KOPT-K1 (cell line): ENCODE measurements at regions not wholly inside any gene's neighbourhood (a gene's known extent, or its start where the extent isn't known, plus 50 kb on each side); places are given as distances from the start of the nearest gene placed in this dataset.

Source experiments
- H3K27ac ChIP-seq: fragments of 200-600 bp; sonication (generic); 2 replicates; pipeline ENCODE4 v1.5.1; 2016; ENCODE audit warnings: antibody characterized with exemption, mild to moderate bottlenecking, low read depth, low read length; ENCODE audit not compliant: poor library complexity, severe bottlenecking
- H3K36me3 ChIP-seq: fragments of 200-600 bp; sonication (generic); 2 replicates; pipeline ENCODE4 v1.5.1; 2017; ENCODE audit warnings: antibody characterized with exemption, mild to moderate bottlenecking, low read length, moderate library complexity; ENCODE audit not compliant: insufficient read depth
- H3K9me3 ChIP-seq: fragments of 200-600 bp; sonication (generic); 2 replicates; pipeline ENCODE4 v1.5.1; 2017; ENCODE audit warnings: antibody characterized with exemption, low read length, mild to moderate bottlenecking; ENCODE audit not compliant: insufficient read depth, poor library complexity, severe bottlenecking

GRCh38 chr2:140178234-140178633 lies 1398.0 kb upstream of the NXPH2 start:
- H3K9me3 ChIP-seq, result no peaks in the 10 kb centered on the region
- no peak overlapping the region for H3K27ac ChIP-seq
- H3K36me3 ChIP-seq, result no peaks in the 10 kb centered on the region

DNA sequence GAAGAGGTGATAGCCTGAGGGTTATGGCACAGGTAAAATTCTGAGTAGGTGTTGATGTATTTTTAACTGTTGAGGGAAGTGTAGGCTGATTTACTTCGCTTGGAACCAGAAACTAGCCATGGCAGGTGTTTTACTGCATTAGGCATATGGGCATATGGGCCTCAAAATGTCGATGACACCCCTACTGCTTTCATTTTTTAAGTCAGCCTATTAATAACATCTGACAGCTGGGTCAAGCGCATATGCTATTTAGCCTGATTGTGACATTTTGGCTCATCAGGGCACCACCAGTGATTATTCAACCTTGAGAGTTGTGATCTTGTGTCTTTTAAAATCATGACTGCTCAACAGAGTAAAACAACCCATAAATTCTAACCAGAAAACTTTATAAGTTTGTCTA lies 1396.9 kb upstream of the NXPH2 start:
- Histone ChIP-seq H3K9me3 (no peaks in the 10 kb centered on the region), H3K36me3 (no peaks in the 10 kb centered on the region), H3K27ac (no peak overlapping the region)

- Histone ChIP-seq H3K9me3 (peaks cover 7% of the 10 kb centered on the region), H3K27ac (no peak overlapping the region), H3K36me3 (no peaks in the 10 kb centered on the region)
Measured at GRCh38 chr2:140173790-140174189, 1393.6 kb upstream of the NXPH2 start.

DNA sequence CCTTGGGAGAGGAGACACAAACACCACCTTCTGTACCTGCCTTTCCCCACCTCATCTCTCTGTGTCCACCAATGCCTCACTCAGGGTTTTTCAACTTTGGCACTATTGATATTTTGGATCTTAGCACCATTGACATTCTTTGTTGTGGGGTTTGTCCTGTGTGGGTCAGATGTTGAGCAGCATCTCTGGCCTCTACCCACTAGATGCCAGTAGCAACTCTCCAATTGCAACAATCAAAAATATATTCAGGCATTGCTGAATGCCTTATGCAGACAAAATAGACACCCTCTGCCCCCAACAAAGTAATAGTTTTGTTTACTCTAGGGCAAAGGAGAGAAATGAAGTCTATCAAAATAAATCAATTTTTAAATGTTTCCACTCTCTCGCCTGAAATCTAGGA lies 1384.3 kb upstream of the NXPH2 start:
- H3K27ac ChIP-seq, result no peak overlapping the region

GRCh38 chr2:140158259-140158658 lies 1378.1 kb upstream of the NXPH2 start:
- H3K9me3 ChIP-seq, result no peaks in the 10 kb centered on the region
- H3K27ac ChIP-seq, result no peak overlapping the region
- no peaks in the 10 kb centered on the region for H3K36me3 ChIP-seq

More for the DNA sequence above, 1384.3 kb upstream of the NXPH2 start:
- Histone ChIP-seq H3K36me3 (no peaks in the 10 kb centered on the region), H3K9me3 (no peaks in the 10 kb centered on the region)

DNA sequence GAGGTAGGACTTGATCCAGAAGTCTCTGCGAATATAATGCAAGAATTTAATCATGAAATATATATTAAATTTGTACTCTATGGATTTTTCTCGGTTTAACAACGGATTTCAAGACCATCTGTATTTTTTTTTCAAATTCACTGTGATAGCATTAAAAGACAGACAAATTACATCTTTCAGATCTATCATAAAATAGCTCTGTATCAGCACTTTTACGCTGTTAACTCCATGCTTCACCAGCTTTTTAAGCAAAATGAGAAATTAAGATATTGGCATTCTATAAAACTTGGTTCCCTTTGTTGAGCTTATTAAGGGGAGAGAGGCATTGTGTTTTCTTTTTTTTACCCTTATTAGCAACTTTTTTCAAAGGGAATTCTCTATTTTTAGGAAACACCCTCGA lies 1377.6 kb upstream of the NXPH2 start:
- Histone ChIP-seq H3K27ac (no peak overlapping the region), H3K36me3 (no peaks in the 10 kb centered on the region), H3K9me3 (no peaks in the 10 kb centered on the region)

DNA sequence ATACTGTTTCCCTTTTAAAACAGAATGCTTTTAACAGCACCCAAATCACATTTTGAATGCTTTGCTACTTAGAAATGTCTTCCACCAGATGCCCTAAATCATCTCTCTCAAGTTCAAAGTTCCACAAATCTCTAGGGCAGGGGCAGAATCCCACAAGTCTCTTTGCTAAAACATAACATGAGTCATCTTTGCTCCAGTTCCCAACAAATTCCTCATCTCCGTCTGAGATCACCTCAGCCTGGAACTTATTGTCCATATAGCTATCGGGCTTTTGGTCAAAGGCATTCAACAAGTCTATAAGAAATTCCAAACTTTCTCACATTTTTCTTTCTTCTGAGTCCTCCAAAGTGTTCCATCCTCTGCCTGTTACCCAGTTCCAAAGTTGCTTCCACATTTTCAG lies 1374.5 kb upstream of the NXPH2 start:
- H3K27ac ChIP-seq, result no peak overlapping the region
- no peaks in the 10 kb centered on the region for H3K9me3 ChIP-seq
- no peaks in the 10 kb centered on the region for H3K36me3 ChIP-seq

DNA sequence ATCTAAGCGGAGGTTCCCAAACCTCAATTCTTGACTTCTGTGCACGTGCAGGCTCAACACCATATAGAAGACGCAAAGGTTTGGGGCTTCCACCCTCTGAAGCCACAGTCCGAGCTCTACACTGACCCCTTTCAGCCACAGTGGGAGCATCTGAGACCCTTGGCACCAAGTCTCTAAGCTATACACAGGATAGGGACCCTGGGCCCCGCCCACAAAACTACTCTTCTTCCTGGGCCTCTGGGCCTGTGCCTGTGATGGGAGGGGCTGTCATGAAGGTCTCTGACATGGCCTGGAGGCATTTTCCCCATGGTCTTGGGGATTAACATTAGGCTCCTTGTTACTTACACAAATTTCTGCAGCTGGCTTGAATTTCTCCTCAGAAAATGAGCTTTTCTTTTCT lies 1374.1 kb upstream of the NXPH2 start:
- H3K27ac ChIP-seq, result no peak overlapping the region
- H3K36me3 ChIP-seq, result no peaks in the 10 kb centered on the region

GRCh38 chr2:140144611-140145010 lies 1364.4 kb upstream of the NXPH2 start:
- H3K9me3 ChIP-seq, result no peaks in the 10 kb centered on the region
- no peak overlapping the region for H3K27ac ChIP-seq

More for the DNA sequence above, 1374.1 kb upstream of the NXPH2 start:
- no peaks in the 10 kb centered on the region for H3K9me3 ChIP-seq

GRCh38 chr2:140138736-140139135 lies 1358.5 kb upstream of the NXPH2 start:
- Histone ChIP-seq H3K27ac (no peak overlapping the region), H3K36me3 (no peaks in the 10 kb centered on the region), H3K9me3 (no peaks in the 10 kb centered on the region)

More at GRCh38 chr2:140144611-140145010, 1364.4 kb upstream of the NXPH2 start:
- H3K36me3 ChIP-seq, result no peaks in the 10 kb centered on the region

DNA sequence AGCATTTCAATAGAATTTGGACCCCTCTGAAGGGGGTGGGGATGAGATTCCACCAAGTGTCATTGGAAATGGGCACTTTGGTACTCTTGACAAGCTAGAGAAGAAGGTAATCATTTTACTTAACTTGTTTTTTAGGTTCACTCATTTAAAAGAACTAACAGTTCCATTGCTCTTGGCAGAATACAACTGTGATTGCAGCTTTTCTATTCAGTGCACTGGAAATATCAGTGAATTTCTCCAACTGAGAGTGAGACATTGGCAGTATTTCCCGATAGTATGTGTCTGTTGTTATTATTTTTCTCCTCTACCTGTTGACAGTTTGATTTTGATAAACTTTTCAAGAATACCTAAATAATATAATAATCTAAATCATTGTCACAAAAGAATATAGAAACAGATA lies 1356.7 kb upstream of the NXPH2 start:
- Histone ChIP-seq H3K36me3 (no peaks in the 10 kb centered on the region), H3K9me3 (no peaks in the 10 kb centered on the region), H3K27ac (no peak overlapping the region)

GRCh38 chr2:140136366-140136765 lies 1356.2 kb upstream of the NXPH2 start:
- H3K27ac ChIP-seq, result no peak overlapping the region
- H3K36me3 ChIP-seq, result no peaks in the 10 kb centered on the region
- H3K9me3 ChIP-seq, result no peaks in the 10 kb centered on the region

DNA sequence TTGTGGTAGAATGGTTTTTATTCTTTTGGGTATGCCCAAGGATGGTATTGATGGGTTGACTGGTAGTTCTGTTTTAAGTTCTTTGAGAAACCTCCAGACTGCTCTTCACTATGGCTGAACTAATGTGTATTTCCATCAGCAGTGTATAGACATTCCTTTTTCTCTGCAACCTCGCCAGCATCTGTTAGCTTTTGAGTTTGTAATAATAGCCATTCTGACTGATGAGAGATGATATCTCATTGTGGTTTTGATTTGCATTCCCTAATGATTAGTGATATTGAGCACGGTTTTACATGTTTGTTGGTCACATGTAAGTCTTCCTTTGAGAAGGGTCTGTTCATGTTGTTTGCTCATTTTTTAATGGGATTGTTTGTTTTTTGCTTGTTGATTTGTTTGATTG lies 1348.7 kb upstream of the NXPH2 start:
- no peaks in the 10 kb centered on the region for H3K36me3 ChIP-seq
- no peaks in the 10 kb centered on the region for H3K9me3 ChIP-seq

GRCh38 chr2:140122001-140122400 lies 1341.8 kb upstream of the NXPH2 start:
- Histone ChIP-seq H3K27ac (no peak overlapping the region), H3K9me3 (no peaks in the 10 kb centered on the region), H3K36me3 (no peaks in the 10 kb centered on the region)

More for the DNA sequence above, 1348.7 kb upstream of the NXPH2 start:
- H3K27ac ChIP-seq, result no peak overlapping the region

DNA sequence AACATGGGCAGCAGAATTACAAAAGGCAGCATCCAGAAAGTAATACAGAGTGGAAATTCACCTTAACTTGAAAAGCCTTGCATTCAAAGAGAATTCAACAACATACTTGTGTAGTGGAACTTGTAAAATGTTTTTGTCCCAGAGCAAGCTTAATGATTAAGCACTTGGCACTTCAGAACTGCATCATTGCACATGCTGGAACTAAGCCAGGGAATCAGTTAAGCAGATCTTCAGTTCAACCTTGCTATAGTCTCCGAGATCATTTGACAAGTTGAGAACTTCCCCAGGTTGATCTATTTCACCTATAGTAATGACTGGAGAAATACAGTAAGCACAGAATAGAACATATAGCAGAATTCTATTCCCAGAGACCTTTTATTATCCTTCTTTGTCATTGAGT lies 1337.2 kb upstream of the NXPH2 start:
- Histone ChIP-seq H3K9me3 (no peaks in the 10 kb centered on the region), H3K36me3 (no peaks in the 10 kb centered on the region), H3K27ac (no peak overlapping the region)

GRCh38 chr2:140108706-140109475 lies 1328.7 kb upstream of the NXPH2 start:
- Histone ChIP-seq H3K9me3 (no peaks in the 10 kb centered on the region), H3K27ac (no peak overlapping the region), H3K36me3 (no peaks in the 10 kb centered on the region)
